ENCODE measurements at regions not wholly inside any gene's neighbourhood (a gene's known extent, or its start where the extent isn't known, plus 50 kb on each side); places are given as distances from the start of the nearest gene placed in this dataset.

DNA sequence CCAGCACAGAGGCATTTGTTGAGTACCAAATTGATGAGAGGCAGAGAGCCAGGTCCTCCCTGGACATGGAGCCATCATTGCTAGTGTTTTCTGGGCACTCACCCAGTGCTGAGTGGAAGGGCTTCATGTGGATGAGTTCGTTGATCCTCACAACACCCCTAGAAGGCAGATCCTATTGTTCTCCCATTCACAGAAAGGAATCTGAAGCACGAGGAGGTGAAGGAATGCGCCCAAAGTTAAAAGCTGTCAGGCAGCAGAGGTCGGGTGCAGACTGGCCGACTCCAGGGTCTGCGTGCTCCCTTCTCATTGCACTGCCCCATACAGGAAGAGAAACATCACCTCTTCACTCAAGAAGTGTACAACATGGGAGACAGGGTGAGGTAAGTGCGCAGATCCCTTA, 153.5 kb upstream of the TNPO1 start:
- Histone ChIP-seq H3K4me3 (ENCODE audit: low read depth, low read length) (no peak overlapping the region), H3K36me3 (ENCODE audit: control insufficient read depth, insufficient read depth, low read length) (no peaks in the 10 kb centered on the region), H3K27me3 (ENCODE audit: control insufficient read depth, insufficient read depth, low read length) (no peaks in the 10 kb centered on the region)
- no peak for DNase-seq (ENCODE audit: low read depth)
- FAIRE-seq = peak; percentile 83
- TF ChIP-seq, protein P1, sequence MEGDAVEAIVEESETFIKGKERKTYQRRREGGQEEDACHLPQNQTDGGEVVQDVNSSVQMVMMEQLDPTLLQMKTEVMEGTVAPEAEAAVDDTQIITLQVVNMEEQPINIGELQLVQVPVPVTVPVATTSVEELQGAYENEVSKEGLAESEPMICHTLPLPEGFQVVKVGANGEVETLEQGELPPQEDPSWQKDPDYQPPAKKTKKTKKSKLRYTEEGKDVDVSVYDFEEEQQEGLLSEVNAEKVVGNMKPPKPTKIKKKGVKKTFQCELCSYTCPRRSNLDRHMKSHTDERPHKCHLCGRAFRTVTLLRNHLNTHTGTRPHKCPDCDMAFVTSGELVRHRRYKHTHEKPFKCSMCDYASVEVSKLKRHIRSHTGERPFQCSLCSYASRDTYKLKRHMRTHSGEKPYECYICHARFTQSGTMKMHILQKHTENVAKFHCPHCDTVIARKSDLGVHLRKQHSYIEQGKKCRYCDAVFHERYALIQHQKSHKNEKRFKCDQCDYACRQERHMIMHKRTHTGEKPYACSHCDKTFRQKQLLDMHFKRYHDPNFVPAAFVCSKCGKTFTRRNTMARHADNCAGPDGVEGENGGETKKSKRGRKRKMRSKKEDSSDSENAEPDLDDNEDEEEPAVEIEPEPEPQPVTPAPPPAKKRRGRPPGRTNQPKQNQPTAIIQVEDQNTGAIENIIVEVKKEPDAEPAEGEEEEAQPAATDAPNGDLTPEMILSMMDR (IDR thresholded peaks at IDR 0.05; ENCODE audit: insufficient read depth, low read length, severe bottlenecking) = no peak

DNA sequence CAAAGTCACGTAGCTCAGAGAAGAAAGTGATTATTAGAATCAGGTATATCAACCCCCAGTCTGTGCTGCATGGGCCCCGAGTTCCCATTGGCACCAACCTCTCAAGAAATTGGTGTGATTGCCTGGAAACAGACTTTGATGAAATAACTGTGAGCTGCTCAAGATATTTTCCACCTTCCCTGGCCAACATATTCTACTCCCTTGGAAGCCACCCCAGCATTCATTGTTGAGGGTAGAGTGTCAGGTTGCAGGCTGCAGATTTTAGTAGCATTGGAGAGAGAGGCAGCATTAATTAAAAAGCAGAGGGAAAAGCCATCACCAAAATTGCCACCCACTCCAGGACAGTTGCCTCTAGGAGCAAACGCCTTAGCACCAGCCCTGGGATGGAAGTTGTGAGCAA, 154.2 kb upstream of the TNPO1 start:
- Histone ChIP-seq H3K4me3 (ENCODE audit: low read depth, low read length) (no peak overlapping the region), H3K36me3 (ENCODE audit: control insufficient read depth, insufficient read depth, low read length) (no peaks in the 10 kb centered on the region), H3K27me3 (ENCODE audit: control insufficient read depth, insufficient read depth, low read length) (no peaks in the 10 kb centered on the region)
- TF ChIP-seq, protein P1 (IDR thresholded peaks at IDR 0.05; ENCODE audit: insufficient read depth, low read length, severe bottlenecking) = no peak
- no peak for FAIRE-seq
- no peak for DNase-seq (ENCODE audit: low read depth)

DNA sequence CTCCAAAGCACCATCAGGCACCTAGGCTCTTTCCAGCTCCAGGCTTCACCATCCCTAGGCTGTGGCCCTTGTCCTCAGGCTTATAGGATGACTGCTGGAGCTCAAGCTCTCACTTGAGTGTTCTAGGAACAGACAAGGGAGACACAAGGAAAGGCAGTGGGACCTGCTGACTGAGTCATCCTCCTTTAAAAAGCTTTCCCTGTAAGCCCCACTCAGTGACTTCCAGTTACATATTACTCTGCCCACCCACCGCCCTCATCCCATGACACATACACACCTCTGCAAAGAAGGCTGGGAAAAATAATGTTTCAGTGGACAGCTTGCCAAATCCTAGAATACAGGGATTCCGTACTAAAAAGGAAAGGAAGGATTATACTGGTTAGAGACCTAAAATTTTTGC, 154.2 kb upstream of the ZNF366 start:
- Histone ChIP-seq H3K4me3 (ENCODE audit: low read depth, low read length) (no peak overlapping the region), H3K36me3 (ENCODE audit: control insufficient read depth, insufficient read depth, low read length) (no peaks in the 10 kb centered on the region), H3K27me3 (ENCODE audit: control insufficient read depth, insufficient read depth, low read length) (no peaks in the 10 kb centered on the region)
- TF ChIP-seq, protein P1 (IDR thresholded peaks at IDR 0.05; ENCODE audit: insufficient read depth, low read length, severe bottlenecking) = no peak
- DNase-seq (ENCODE audit: low read depth) (peak; percentile 77), FAIRE-seq (no peak)

DNA sequence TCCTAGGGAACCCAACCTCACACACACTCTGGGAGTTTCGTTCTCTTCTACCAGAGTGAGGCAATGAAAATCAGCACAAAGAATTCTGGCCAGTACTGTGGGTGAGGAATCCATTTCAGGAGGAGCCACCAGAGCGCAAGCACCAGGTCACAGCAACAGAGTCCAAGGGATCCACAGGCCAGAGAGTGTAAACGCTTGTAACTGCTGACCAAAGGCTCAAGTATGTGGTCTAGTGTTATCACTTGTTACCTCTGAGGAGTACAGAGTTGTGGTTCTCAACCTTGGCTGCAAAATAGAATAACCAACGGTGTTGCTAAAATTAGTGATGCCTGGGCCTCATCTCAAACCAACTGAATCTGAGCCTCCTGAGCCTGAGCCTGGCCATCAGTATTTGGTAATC, 152.5 kb upstream of the ZNF366 start:
- Histone ChIP-seq H3K36me3 (ENCODE audit: control insufficient read depth, insufficient read depth, low read length) (no peaks in the 10 kb centered on the region), H3K4me3 (ENCODE audit: low read depth, low read length) (no peak overlapping the region), H3K27me3 (ENCODE audit: control insufficient read depth, insufficient read depth, low read length) (no peaks in the 10 kb centered on the region)
- no peak for FAIRE-seq
- TF ChIP-seq, protein P1 (IDR thresholded peaks at IDR 0.05; ENCODE audit: insufficient read depth, low read length, severe bottlenecking) = no peak
- DNase-seq (ENCODE audit: low read depth) = no peak

DNA sequence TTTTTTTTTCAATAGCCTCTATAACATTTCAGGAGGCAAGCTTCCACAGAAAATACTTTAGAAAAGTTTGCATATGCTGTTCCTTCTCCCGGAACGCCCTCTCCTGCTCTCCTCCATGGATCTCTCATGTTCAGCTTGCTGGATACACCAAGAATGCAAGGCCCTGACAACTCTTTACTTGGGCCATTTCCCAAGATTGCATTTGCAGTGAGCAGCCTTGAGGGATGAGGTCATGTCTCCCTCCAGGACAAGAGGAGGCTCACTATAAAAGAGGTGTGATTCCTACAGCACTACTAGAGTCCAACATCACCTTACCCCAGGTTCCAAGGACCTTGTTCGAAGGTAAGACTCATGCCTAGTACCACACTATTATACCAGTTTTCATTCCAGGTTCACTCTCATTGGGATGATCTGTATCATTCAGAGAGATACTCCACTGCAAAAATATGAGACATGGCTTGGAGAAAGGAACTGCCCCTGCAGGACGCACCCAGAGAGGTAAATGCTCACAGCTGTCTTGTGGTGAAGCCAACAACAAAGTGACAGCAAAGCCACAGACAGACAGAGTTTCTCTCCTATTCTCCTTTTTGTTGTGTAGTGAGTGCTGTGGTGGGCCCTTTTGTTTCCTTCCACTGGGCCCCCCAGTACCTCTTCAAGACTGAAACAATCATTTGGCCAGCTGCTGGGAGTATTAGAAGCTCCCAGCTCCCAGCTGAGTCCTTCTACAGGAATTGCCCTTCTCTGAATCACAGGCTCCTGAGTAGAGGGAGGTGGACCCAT, 151.7 kb upstream of the ZNF366 start:
- TF ChIP-seq, protein P1 (IDR thresholded peaks at IDR 0.05; ENCODE audit: insufficient read depth, low read length, severe bottlenecking) = no peak
- no peaks in the 10 kb centered on the region for H3K27me3 ChIP-seq (ENCODE audit: control insufficient read depth, insufficient read depth, low read length)
- H3K4me3 ChIP-seq (ENCODE audit: low read depth, low read length) = no peak overlapping the region
- FAIRE-seq = no peak
- no peaks in the 10 kb centered on the region for H3K36me3 ChIP-seq (ENCODE audit: control insufficient read depth, insufficient read depth, low read length)
- no peak for DNase-seq (ENCODE audit: low read depth)

DNA sequence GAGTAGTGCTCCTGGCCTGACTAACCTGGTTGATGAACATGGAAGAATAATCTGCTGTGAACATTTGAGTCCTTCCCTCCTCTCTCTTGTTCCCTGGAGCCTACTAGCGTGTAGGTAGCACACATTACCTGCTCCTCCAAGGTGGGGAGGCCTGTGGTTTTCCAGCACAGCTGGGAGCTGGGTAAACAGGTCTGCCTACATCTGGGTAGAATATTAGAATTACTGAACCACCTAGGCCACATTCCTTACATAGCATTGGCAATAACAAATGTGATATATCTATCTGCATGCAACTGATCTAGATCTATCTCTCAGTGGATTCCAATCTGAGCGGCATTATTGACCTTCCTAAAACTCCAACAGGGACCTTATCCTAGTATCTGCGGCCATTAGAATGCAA, 151.0 kb upstream of the ZNF366 start:
- FAIRE-seq = no peak
- Histone ChIP-seq H3K27me3 (ENCODE audit: control insufficient read depth, insufficient read depth, low read length) (no peaks in the 10 kb centered on the region), H3K4me3 (ENCODE audit: low read depth, low read length) (no peak overlapping the region), H3K36me3 (ENCODE audit: control insufficient read depth, insufficient read depth, low read length) (no peaks in the 10 kb centered on the region)
- DNase-seq (ENCODE audit: low read depth) = peak; percentile 17
- TF ChIP-seq, protein P1 (IDR thresholded peaks at IDR 0.05; ENCODE audit: insufficient read depth, low read length, severe bottlenecking) = no peak

All from bronchial epithelial cell (primary cell).